ENCODE measurements at regions not wholly inside any gene's neighbourhood (a gene's known extent, or its start where the extent isn't known, plus 50 kb on each side); places are given as distances from the start of the nearest gene placed in this dataset.

DNA sequence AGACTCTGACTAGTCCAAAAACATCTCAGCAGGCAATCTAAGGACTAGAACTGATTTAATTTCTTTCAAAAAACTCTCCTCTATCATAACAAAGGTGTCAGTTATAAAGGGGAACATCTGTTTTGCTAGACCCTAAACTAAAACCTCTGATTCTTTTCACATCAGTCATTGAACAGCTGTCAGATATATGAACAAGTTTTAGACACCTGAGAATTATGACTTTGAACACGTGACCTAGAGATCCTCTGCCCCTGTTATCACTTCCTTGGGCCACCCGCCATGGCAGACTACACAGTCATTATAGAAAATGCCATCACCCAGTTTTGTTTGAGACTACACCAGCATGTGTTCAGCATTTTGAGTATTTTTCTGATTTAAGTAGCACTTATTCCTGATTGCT lies 282.3 kb upstream of the TBL1XR1 start:
- TF ChIP-seq, protein P1, sequence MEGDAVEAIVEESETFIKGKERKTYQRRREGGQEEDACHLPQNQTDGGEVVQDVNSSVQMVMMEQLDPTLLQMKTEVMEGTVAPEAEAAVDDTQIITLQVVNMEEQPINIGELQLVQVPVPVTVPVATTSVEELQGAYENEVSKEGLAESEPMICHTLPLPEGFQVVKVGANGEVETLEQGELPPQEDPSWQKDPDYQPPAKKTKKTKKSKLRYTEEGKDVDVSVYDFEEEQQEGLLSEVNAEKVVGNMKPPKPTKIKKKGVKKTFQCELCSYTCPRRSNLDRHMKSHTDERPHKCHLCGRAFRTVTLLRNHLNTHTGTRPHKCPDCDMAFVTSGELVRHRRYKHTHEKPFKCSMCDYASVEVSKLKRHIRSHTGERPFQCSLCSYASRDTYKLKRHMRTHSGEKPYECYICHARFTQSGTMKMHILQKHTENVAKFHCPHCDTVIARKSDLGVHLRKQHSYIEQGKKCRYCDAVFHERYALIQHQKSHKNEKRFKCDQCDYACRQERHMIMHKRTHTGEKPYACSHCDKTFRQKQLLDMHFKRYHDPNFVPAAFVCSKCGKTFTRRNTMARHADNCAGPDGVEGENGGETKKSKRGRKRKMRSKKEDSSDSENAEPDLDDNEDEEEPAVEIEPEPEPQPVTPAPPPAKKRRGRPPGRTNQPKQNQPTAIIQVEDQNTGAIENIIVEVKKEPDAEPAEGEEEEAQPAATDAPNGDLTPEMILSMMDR (conservative IDR thresholded peaks at IDR 0.05; ENCODE audit: low read depth, low read length), result no peak
- no peak for TF ChIP-seq EZH2 (IDR thresholded peaks at IDR 0.05; ENCODE audit: borderline replicate concordance, low read depth, low read length, poor library complexity, severe bottlenecking)

Measured in A673 (cell line).